SU-DHL-6 (cell line): ENCODE measurements at regions not wholly inside any gene's neighbourhood (a gene's known extent, or its start where the extent isn't known, plus 50 kb on each side); places are given as distances from the start of the nearest gene placed in this dataset.

Source experiments
- EZH2phosphoT487 ChIP-seq: fragments of 200-600 bp; sonication (generic), shearing (Covaris generic); conservative IDR thresholded peaks from 2 replicates; pipeline ENCODE4 v1.6.1; 2018; ENCODE audit warnings: mild to moderate bottlenecking, antibody characterized with exemption, low read length, moderate library complexity, mixed read lengths
- TF ChIP-seq, protein P1 (sequence below): fragments of 200-600 bp; sonication (generic); IDR thresholded peaks from one replicate; pipeline ENCODE4 v1.5.1; 2017; ENCODE audit warnings: antibody characterized with exemption, mild to moderate bottlenecking, low read length, moderate library complexity; ENCODE audit not compliant: insufficient read depth, poor library complexity, severe bottlenecking

- TF ChIP-seq, protein P1, sequence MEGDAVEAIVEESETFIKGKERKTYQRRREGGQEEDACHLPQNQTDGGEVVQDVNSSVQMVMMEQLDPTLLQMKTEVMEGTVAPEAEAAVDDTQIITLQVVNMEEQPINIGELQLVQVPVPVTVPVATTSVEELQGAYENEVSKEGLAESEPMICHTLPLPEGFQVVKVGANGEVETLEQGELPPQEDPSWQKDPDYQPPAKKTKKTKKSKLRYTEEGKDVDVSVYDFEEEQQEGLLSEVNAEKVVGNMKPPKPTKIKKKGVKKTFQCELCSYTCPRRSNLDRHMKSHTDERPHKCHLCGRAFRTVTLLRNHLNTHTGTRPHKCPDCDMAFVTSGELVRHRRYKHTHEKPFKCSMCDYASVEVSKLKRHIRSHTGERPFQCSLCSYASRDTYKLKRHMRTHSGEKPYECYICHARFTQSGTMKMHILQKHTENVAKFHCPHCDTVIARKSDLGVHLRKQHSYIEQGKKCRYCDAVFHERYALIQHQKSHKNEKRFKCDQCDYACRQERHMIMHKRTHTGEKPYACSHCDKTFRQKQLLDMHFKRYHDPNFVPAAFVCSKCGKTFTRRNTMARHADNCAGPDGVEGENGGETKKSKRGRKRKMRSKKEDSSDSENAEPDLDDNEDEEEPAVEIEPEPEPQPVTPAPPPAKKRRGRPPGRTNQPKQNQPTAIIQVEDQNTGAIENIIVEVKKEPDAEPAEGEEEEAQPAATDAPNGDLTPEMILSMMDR: no peak
- TF ChIP-seq EZH2phosphoT487: no peak
Observed at GRCh38 chr10:29078919-29079318, 210.0 kb upstream of the LYZL1 start.
